Activated CD4-positive, alpha-beta T cell treated with anti-CD3 and anti-CD28 coated beads for 24 hours (primary cell): ENCODE measurements at regions not wholly inside any gene's neighbourhood (a gene's known extent, or its start where the extent isn't known, plus 50 kb on each side); places are given as distances from the start of the nearest gene placed in this dataset.

Experiments
- DNase-seq, 2 donors: peaks; one replicate each; pipeline ENCODE4 v3.0.0-alpha.2; 2020; ENCODE audit warnings: low read depth in 2 of 2

DNA sequence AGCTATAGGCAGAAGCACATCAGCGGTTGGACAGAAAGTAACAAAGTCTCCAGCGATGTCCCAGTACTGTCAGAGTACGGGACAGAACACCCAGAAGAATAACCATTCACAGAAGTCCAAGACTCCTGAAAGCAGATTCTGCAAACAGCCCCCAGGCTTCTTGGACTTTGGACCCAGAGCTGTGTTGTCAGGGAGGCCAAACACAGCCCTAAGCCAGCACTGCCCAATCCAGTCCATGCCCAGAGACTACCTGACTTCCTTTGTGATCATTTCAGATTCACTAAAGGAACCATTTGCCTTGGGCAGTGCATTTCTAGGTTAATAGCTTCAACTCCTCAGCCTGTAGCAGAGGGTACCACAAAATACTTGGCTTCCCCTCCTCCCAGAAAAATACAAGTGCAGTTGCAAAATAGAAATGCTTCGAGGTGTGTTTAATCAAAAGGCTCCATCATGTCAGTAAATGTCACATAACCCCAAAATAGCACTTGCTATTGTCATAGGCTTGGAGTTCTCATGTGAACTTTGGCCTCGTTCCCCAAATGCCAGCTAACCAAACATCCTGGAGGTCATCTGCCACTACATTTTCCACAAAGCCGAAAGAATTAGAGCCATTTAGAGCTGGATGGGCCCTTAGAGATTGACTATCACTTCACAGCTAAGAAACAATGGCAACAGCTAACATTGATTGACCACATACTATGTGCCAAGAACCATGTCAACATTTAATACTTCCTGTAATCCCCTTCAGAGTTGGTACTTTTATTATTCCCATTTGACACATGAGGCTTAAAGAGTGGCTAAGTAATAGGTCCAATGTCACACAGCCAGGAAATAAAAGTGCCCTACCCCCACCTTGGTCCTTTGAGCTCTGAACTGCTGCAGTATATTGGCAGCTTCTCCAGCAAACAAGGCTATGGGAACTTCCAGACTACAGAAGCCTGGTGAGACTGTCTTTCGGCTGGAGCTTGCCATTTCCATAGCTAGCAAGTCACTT is 329.9 kb downstream of the FOXO1 start:
- DNase-seq = no peak

DNA sequence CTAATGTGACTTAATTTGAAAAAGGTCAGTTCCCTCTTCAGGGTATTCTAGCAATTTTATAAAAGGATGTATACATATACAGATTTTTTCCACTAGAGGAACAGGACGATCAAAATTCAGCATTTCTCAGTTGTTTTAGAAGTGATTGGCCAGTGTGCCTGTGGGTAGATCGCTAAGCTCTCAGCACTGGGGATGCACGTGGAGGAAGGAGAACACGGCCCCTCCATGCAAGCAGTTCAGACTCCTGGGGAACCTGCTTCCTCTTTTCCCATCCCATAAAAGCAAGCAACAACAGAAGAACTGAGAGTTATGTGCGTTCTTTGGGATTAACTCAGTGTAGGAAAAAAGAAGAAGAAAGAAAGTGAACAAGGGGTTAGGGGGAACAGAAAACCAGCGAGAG is 328.8 kb downstream of the FOXO1 start:
- DNase-seq = no peak

DNA sequence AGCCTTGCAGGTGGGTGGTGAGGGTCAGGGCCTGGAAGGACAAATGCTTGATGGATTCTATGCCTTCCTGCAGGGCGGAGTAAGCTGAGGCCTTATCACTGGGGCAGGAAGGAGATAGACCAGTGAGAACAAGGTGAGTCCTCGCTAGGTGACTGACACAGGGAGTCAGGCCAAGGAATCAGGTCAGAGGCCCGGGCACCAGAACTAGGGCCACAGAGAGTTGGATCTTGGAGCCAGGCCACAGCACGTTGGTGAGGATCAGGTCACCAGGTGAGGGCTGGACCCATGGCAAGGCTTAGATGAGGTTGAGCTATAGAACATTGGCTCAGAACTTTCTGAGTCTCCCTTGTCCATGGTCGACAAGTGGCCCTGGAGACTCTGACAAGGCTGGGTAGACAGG is 328.2 kb downstream of the FOXO1 start:
- no peak for DNase-seq

DNA sequence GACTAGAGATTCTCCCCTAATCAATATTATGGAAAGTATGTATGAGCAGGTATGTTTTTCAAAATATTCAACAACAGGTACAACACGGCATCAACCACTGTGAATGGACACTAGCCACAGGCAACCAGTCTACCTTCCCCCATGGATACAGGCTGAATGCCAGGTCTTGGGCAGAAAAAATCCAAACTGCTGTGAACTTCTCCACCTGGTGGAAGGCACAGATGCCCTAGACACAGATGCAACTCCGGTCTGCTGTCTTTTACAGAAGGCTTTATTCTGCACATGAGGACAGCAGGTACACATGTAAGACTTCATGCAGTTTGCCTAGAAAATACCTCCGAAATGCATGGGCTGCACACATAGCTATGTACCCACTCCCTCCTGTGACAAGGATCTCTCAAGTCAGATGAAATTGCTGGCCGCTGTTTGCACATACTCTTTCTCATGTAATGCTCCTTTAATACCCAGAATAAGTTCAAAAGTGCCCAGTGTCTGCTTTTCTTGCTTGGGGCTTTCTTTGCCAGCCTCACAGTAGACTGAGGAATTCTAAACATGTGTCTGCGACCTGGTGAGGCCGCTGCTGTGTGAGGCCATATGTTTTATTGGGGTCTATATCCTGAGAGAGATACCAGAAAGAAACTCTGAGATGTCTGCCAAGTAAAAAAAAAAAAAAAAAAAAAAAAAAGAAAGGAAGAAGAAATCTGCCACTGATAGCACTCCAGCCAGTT is 325.9 kb downstream of the FOXO1 start:
- DNase-seq = no peak

DNA sequence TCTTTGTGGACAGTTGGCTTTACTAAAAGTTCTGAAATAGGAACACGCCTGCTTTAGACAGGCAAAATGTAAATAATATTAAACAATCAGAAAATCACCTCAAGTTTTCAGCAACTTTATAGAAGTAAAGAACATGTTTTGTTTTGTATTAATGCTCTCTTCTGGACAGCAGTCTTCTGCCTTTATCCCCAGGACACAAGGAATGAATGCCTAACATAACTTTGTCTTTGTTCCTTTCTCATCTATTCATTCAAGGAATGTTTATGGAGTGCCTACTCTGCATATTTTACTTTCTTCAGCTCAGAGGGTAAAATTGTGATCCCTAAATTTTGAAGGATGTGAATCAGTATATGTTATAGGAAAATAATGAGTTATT is 325.4 kb downstream of the FOXO1 start:
- DNase-seq = no peak

DNA sequence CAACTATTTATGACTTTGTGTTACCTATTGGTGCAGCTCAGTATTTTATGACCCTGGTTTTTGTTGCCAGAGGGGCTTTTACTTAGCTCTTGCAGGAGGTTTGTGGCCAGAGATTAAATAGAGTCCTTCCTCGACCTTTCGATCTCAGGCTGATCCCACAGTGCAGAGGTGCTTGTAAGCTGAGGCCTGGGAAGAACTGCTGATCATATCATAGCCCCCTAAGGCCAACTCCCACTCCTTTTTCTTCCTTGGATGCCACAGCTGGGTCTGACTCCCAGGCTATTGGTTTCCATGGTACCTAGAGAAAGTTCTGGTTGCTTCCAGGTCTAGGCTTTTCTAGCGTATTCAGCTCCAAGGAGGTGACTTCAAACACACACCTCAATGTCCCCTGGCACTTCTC is 324.9 kb downstream of the FOXO1 start:
- no peak for DNase-seq

DNA sequence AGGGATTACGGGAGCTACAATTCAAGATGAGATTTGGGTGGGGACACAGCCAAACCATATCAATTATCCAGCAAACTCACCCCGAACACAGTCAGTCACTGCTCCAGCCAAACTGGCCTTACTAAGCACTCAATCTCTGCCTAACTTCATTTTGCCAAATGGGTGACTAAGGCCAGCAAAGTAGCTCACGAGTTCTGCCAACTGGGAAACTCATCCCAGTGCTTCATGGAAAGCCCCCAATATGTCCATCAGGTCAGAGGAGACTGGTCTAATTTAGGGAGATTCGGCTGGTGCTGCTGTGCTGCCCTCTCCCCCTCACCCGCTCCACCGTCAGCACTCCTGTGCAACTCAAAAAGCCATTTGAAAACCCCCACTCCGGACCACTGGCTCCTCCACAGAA is 324.0 kb downstream of the FOXO1 start:
- no peak for DNase-seq

DNA sequence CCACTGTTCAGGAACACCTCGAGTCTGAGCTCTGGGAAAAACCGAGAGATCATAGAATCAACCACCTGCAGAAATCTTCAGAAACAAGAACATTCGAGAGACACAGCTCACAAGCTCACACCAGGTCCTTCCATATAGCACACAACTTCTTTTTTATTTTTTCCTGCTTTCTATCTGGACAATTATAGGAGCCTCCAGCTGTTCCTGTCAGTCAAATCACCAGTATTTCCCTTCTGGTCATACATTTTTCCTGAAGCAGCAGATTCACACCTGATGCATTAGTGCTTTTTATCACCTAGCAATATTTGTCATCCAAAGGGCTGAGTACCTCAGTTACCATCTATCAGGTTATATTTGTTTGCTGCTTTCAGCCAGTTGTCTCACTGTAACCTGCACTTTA is 323.5 kb downstream of the FOXO1 start:
- no peak for DNase-seq

DNA sequence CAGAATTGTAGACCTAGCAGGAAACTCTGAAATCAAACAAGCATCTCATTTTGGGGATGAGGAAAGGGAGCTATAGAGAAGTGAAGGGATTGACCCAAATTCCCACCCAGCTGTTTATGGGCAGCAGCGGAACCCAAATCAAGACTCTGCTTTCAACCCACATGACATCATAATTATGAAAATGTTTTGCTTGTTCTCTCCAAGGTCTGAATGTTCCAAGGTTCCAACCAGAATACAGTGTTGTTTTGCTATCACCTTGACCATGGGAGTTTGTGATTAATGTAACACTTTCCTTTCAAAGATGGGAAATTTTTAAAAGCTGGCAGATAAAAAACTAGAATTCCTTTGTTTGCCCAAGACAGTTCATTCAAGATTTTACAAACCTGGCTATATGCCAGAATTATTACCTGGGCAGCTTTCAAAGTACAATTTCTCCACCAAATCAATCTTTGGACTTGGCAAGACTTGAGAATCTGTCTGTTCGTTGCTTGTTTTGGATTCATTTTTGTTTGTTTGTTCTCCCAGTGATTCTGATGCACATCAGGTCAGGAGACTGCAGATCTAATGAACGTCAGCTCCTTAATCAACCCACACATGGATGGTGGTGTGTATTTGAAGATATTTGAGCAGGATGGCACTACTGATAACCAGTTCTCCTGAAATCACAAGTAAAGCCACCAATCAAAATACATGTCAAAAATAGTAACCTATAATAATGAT is 322.7 kb downstream of the FOXO1 start:
- no peak for DNase-seq

DNA sequence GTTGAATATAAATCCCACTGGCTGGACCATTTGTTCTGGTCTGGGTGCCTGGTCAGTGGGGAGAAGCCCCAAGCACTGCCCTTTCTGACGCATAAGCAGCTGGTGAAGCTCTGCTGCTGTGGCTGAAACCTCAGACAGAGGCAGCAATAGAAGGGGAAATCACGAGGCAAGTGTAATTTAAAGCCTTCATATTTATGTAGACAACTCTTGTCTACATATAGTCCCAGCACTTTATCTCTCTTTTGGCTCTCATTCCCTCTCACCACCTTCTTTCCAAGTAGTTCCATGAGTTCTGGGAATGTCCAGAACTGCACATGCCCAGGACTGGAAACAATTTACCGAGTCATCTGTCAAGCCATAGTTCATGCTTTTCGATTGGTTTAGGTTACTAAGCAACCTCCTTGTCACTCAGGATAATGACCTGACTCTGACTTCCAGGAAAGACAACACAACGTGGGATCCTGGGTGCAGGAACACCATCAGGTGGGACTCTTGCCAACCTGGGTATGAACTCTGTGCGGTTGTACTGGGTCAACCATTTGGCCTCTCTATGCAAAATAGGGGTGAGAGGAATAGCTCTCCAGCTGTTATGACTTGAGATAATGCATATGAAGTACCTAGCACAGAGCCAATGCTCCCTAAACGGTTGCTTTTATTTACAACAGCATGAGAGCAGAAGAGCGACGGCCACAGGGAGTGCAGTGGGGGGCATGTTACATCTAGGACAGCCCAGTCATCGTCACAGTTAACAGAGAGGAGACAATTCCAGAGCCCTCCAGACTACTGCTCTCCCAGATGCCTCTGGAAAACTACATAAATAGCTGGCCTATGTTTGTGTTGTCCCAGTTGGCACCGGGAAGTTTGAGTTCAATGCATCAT is 321.9 kb downstream of the FOXO1 start:
- no peak for DNase-seq

DNA sequence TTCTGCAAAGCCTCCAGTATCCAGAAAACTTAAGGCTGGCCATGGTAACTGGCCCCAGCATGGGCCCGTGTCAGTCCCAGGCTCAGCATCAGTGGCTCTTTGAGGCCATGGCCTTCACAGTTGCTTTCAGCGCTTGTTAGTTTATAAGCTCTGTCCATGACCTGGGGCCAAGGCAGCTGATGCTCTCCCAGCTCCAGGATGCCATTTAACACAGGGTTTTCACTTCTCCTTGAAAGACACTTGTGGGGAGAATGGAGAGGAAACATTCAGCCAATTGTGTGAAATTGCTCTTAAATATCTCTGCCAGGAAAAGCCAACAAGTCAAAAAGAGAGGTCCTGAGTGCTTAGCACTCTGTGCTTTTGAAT is 321.3 kb downstream of the FOXO1 start:
- no peak for DNase-seq

DNA sequence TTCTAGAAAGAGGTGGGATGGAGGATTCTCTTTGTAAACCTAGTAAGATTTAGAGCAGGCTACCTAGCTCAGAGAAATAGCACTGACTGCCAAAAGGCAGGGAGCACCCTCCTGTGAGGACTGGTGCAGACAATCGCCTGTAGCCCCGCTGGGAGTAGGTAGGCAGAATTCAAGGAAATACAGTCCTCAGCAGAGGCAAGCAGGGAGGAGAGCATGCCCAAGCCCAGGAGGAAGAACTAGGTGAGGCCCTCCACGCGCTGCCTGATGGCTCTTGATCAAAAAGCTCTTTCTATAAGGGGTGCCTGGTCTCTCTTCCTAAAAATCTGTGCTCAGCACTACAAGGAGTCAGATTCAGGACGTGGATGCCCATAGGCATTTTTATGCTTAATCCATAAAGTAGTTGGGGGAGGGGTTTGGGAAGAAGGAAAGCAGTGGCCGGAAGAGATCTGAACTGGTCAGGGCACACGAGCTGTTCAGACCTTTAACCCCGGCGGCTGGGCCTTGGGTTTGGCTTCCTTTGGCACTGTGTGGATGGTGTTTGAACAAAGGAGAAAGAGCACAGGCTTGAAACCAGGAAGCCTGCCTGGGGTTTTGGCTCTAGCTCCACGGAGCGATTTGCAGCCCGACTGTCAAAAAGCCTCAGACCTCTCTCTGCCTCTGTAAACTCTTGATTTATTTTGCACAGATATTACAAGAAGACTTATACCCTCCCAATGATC is 320.6 kb downstream of the FOXO1 start:
- DNase-seq = no peak

DNA sequence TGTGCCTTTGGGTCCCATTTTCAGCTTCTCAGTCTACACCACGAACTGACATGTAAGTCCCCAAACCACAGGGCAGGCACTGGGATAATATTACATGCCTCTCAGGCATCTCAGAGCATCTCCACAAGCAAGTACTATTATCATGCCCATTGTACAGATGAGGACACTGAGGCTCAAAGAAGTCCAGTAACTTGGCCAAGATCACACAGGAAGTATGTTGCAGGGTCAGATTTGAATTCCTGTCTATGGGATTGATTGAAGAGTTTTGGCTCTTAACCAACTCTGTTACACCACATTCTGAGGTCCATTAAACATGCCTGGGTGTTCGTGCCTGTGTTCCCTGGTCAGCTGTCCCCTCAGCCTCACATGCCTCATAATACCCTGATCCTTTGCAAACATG is 319.8 kb downstream of the FOXO1 start:
- no peak for DNase-seq

DNA sequence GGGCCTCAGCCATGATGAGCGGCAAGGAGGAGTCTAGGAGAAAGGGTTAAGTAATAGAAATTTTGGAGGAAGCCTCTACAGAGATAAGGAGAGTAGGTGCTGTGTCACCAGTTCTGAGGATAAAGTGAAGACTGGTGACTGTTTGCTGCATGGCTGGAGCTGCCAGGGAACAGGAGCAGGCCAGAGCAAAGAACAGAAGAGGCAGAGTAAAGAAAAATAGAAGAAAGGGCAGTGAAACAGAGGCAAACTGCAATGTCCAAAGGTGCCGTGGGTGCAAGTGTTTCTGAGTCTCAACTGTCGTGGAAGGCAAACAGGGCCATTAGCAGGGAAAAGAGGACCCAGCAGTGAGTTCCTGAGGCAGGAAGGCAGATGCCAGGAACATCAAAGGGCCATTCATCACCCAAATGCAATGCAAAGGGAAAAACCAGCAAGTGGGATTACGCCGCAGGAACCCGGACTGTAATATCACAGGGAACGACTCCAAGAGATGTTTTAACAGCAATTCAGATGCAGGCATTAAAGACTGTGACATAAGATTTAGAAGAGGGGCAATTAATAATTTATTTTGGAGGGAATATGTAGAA is 318.3 kb downstream of the FOXO1 start:
- DNase-seq = no peak

DNA sequence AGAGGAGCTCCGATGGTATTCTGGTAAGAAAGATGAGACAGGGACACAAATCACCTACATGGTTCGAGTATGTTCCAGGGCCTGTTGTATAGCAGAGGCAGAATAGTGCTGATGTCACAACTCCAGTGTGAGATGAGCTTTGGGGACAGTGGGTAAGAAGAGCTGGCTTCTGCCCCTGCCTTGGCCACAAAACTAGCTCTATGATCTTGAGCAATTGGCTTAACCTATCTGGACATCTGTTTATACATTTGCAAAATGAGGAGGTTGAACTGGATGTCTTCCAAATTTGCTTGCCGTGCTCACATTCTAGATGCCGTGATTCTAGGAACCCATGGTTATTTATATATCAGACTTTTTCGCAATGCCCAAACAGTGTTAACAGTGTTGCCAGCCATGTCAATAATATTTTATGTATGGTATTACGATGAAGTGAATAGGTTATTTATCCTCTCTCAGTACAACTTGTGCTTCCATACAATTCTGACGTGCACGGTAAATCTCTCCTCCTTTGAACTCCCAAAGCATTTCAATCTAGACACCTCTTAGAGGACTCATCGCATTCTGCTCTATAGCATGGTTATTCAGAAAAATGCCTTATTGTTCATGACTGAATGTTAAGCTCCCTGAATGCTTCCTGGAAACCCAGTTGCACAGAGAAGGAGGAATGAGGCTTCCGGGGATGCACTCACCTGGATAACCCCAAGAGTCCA is 316.0 kb downstream of the FOXO1 start:
- no peak for DNase-seq

DNA sequence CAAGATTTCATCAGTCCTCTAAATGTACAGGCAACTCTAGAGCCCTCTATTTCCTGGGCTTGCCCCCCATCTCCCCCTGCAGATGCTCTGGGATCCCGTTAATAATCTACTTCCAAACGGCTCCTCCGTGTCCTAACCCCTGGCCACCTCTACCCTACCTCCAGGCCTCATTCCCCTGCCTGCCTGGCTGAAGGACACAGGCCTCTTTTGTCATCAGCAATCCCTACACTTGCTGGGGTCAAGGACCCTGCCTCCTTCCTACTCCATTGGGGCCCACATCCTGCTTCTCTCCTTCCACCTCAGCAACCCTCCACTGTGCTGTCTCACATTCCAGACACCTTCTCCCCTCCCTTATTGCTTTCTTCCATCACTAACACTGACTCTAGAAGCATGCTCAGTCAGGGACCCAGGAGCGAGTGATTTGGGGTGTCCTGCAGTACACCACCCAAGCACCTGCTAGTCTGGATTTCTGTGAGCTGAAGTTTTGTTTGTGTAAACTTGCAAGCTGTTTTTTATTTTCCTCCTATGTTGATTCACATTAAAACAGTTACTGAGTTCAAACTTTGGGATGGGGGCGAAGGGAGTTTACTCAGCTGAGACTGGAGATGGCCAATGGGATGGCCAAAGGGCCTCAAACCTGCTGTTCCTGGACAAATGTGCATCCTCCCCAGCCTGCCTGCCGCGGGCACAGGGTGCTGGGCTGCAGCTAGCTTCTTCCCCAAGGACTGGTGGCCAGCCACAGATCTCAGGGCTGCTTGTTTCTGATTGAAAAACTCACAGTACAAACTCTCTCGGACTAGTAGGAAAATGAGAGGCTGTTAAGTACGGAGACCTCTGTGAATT is 314.7 kb downstream of the FOXO1 start:
- DNase-seq = no peak

DNA sequence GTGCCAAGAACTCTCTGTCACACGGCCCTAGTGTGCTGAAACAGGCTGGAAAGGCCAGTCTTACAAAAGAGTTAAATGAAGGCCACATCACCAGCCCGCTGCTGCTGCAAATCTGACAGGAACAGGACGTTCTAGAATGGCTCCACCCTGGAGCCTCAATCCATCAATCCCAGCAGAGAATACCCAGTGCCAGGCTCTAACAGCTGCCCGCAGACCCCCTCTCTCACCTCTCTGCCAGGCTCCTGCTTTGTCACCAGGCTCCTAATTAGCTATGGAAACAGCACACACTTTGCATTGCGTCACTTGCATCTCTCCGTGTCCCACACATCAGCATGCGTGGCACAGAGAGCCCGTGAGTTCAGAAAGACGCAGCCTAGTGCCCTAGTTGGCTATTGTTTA is 314.1 kb downstream of the FOXO1 start:
- no peak for DNase-seq

DNA sequence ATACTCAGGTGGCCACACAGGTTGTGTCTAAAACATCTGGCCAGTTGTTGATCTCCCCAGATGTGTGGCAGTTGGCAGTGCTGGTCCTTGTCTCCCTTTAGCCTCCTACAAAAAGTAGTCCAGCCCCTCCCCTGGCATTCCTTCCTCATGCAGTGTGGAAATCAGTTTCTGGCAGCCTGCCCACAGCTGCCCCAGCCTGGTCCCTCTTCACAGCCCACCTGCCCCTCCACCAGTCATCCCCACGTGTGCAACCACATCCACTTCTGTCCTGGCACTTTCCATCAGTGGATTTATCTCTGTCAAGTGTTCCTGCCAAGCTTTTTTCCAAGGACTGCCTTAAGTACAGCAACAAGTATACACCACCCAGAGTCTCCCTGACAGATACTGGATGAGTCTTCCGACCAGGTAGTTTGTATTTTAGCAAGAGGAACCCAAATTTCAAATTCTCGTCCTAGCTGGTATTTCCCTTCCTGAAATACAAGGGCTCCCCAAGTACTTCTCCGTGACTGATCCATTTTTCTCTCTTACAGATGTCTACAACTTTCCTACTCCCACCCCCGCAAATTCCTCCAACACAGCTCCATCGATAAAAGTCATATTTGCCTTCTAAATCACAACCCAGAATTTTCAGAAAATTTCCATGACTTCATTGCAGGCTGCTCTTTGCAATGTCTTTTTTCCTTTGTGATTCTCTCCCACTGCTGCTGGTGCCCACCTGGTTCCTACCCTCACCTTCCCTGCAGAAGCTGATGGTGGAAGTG is 313.5 kb downstream of the FOXO1 start:
- DNase-seq = no peak
